ENCODE measurements at regions not wholly inside any gene's neighbourhood (a gene's known extent, or its start where the extent isn't known, plus 50 kb on each side); places are given as distances from the start of the nearest gene placed in this dataset.

DNA sequence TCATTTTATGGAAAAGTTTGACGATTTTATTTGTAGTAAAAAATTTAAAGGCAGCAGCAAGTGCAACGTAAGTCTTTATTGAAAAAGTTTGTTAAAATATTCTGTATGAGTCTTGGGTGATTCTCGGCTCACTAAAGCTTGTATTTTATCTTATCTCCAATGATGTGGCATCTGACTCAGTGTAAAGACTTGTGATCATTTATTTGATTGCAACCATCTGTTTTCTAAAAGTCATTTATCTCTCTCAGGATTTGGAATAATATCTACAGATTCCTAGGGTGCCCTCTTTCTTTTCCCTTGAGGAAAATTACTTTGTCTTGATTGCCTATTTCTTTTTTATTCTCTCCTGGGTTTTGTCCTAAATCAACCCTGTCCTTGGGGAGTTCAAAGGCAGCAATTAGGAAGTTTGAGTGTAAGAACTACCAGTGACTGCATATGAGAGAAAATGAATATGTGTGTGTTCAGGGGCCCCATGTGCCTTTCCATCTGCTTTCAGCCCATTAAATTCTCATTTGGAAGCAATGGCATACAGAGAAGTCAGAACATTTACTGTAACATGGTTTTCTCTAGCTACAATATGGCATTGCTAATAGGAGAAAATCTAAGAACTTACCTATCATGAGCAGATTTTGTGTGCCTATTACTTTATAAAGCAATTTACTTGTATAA, 575.0 kb upstream of the CHRM3 start (continued):
- TF ChIP-seq, protein P1, sequence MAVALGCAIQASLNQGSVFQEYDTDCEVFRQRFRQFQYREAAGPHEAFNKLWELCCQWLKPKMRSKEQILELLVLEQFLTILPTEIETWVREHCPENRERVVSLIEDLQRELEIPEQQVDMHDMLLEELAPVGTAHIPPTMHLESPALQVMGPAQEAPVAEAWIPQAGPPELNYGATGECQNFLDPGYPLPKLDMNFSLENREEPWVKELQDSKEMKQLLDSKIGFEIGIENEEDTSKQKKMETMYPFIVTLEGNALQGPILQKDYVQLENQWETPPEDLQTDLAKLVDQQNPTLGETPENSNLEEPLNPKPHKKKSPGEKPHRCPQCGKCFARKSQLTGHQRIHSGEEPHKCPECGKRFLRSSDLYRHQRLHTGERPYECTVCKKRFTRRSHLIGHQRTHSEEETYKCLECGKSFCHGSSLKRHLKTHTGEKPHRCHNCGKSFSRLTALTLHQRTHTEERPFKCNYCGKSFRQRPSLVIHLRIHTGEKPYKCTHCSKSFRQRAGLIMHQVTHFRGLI (CRISPR knock-in tag; IDR thresholded peaks at IDR 0.05) = no peak
- TF ChIP-seq, protein P2, sequence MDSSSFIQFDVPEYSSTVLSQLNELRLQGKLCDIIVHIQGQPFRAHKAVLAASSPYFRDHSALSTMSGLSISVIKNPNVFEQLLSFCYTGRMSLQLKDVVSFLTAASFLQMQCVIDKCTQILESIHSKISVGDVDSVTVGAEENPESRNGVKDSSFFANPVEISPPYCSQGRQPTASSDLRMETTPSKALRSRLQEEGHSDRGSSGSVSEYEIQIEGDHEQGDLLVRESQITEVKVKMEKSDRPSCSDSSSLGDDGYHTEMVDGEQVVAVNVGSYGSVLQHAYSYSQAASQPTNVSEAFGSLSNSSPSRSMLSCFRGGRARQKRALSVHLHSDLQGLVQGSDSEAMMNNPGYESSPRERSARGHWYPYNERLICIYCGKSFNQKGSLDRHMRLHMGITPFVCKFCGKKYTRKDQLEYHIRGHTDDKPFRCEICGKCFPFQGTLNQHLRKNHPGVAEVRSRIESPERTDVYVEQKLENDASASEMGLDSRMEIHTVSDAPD (CRISPR knock-in tag; IDR thresholded peaks at IDR 0.05) = no peak
- no peak for TF ChIP-seq ZKSCAN8 (CRISPR knock-in tag; IDR thresholded peaks at IDR 0.05)
- TF ChIP-seq, protein P3, sequence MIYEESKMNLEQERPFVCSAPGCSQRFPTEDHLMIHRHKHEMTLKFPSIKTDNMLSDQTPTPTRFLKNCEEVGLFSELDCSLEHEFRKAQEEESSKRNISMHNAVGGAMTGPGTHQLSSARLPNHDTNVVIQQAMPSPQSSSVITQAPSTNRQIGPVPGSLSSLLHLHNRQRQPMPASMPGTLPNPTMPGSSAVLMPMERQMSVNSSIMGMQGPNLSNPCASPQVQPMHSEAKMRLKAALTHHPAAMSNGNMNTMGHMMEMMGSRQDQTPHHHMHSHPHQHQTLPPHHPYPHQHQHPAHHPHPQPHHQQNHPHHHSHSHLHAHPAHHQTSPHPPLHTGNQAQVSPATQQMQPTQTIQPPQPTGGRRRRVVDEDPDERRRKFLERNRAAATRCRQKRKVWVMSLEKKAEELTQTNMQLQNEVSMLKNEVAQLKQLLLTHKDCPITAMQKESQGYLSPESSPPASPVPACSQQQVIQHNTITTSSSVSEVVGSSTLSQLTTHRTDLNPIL (CRISPR knock-in tag; IDR thresholded peaks at IDR 0.05) = no peak
- TF ChIP-seq, protein P4, sequence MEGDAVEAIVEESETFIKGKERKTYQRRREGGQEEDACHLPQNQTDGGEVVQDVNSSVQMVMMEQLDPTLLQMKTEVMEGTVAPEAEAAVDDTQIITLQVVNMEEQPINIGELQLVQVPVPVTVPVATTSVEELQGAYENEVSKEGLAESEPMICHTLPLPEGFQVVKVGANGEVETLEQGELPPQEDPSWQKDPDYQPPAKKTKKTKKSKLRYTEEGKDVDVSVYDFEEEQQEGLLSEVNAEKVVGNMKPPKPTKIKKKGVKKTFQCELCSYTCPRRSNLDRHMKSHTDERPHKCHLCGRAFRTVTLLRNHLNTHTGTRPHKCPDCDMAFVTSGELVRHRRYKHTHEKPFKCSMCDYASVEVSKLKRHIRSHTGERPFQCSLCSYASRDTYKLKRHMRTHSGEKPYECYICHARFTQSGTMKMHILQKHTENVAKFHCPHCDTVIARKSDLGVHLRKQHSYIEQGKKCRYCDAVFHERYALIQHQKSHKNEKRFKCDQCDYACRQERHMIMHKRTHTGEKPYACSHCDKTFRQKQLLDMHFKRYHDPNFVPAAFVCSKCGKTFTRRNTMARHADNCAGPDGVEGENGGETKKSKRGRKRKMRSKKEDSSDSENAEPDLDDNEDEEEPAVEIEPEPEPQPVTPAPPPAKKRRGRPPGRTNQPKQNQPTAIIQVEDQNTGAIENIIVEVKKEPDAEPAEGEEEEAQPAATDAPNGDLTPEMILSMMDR (IDR thresholded peaks at IDR 0.05 in 2 of 3, conservative IDR thresholded peaks at IDR 0.05 in 1 of 3; ENCODE audit: insufficient read depth in 2 of 3, low read depth in 1 of 3, low read length in 3 of 3) = no peak
- no peak for TF ChIP-seq CC2D1A (IDR thresholded peaks at IDR 0.05)
- TF ChIP-seq MAFG (tag; conservative IDR thresholded peaks at IDR 0.05) = no peak
- TF ChIP-seq POLR2H (tag; IDR thresholded peaks at IDR 0.05; ENCODE audit: low read depth) = no peak
- TF ChIP-seq, protein P5, sequence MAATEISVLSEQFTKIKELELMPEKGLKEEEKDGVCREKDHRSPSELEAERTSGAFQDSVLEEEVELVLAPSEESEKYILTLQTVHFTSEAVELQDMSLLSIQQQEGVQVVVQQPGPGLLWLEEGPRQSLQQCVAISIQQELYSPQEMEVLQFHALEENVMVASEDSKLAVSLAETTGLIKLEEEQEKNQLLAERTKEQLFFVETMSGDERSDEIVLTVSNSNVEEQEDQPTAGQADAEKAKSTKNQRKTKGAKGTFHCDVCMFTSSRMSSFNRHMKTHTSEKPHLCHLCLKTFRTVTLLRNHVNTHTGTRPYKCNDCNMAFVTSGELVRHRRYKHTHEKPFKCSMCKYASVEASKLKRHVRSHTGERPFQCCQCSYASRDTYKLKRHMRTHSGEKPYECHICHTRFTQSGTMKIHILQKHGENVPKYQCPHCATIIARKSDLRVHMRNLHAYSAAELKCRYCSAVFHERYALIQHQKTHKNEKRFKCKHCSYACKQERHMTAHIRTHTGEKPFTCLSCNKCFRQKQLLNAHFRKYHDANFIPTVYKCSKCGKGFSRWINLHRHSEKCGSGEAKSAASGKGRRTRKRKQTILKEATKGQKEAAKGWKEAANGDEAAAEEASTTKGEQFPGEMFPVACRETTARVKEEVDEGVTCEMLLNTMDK (IDR thresholded peaks at IDR 0.05; ENCODE audit: borderline replicate concordance, insufficient read depth, low read depth, low read length, poor library complexity, severe bottlenecking) = no peak
- TF ChIP-seq, protein P6, sequence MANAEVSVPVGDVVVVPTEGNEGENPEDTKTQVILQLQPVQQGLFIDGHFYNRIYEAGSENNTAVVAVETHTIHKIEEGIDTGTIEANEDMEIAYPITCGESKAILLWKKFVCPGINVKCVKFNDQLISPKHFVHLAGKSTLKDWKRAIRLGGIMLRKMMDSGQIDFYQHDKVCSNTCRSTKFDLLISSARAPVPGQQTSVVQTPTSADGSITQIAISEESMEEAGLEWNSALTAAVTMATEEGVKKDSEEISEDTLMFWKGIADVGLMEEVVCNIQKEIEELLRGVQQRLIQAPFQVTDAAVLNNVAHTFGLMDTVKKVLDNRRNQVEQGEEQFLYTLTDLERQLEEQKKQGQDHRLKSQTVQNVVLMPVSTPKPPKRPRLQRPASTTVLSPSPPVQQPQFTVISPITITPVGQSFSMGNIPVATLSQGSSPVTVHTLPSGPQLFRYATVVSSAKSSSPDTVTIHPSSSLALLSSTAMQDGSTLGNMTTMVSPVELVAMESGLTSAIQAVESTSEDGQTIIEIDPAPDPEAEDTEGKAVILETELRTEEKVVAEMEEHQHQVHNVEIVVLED (CRISPR knock-in tag; IDR thresholded peaks at IDR 0.05) = no peak

Data from K562 (cell line).